ENCODE measurements at regions not wholly inside any gene's neighbourhood (a gene's known extent, or its start where the extent isn't known, plus 50 kb on each side); places are given as distances from the start of the nearest gene placed in this dataset.
A peak's percentile ranks its signal among the peaks of the same experiment; 100 is the strongest.

- TF ChIP-seq ATM (IDR thresholded peaks at IDR 0.05; ENCODE audit: borderline replicate concordance), result no peak
- TF ChIP-seq MBD4 (IDR thresholded peaks at IDR 0.05; ENCODE audit: borderline replicate concordance, low read length), result no peak; the same call in 1 of the 2 replicates
- peak; percentile 92 for TF ChIP-seq YEATS4 (CRISPR knock-in tag; IDR thresholded peaks at IDR 0.05; ENCODE audit: borderline replicate concordance)
- no peak for TF ChIP-seq MTF1 (CRISPR knock-in tag; IDR thresholded peaks at IDR 0.05)
- no peak for TF ChIP-seq ZNF382 (CRISPR knock-in tag; IDR thresholded peaks at IDR 0.05; ENCODE audit: borderline replicate concordance)
- TF ChIP-seq GABPA (IDR thresholded peaks at IDR 0.05; ENCODE audit: low read depth, low read length), result no peak
- peak; percentile 65 for TF ChIP-seq GABPA (CRISPR knock-in tag; IDR thresholded peaks at IDR 0.05; ENCODE audit: low read depth)
- no peak for TF ChIP-seq SNAPC4 (CRISPR knock-in tag; IDR thresholded peaks at IDR 0.05)
- peak; percentile 99 for TF ChIP-seq ZNF788 (CRISPR knock-in tag; IDR thresholded peaks at IDR 0.05; ENCODE audit: borderline replicate concordance)
- peak; percentile 84 for TF ChIP-seq CEBPG (CRISPR knock-in tag; IDR thresholded peaks at IDR 0.05)
- TF ChIP-seq ZNF605 (CRISPR knock-in tag; IDR thresholded peaks at IDR 0.05), result no peak
- TF ChIP-seq RFXAP (CRISPR knock-in tag; IDR thresholded peaks at IDR 0.05; ENCODE audit: borderline replicate concordance), result peak; percentile 81; the same call in 1 of the 2 replicates
- TF ChIP-seq ZNF570 (CRISPR knock-in tag; IDR thresholded peaks at IDR 0.05; ENCODE audit: borderline replicate concordance), result no peak
- TF ChIP-seq GTF2F1 (IDR thresholded peaks at IDR 0.05; ENCODE audit: low read length), result peak; percentile 17; the same call in 1 of the 2 replicates
- TF ChIP-seq LRRFIP1 (CRISPR knock-in tag; conservative IDR thresholded peaks at IDR 0.05), result no peak
- TF ChIP-seq DNMT3B (CRISPR knock-in tag; conservative IDR thresholded peaks at IDR 0.05), result peak; percentile 88; the same call in 1 of the 2 replicates
- TF ChIP-seq DZIP1 (CRISPR knock-in tag; IDR thresholded peaks at IDR 0.05), result peak; percentile 92
- TF ChIP-seq NONO (IDR thresholded peaks at IDR 0.05), result no peak
- TF ChIP-seq NONO (CRISPR knock-in tag; conservative IDR thresholded peaks at IDR 0.05), result peak; percentile 98
- peak; percentile 27; the same call in 1 of the 2 replicates for TF ChIP-seq TBX3 (IDR thresholded peaks at IDR 0.05; ENCODE audit: borderline replicate concordance)
- TF ChIP-seq ZNF256 (CRISPR knock-in tag; conservative IDR thresholded peaks at IDR 0.05), result no peak
Measured at GRCh38 chr3:177359593-177360357, 162.5 kb upstream of the TBL1XR1 start (continued).
